Astrocyte of the spinal cord (primary cell): ENCODE measurements at regions not wholly inside any gene's neighbourhood (a gene's known extent, or its start where the extent isn't known, plus 50 kb on each side); places are given as distances from the start of the nearest gene placed in this dataset.

ENCODE experiments used
- DNase-seq: peaks from one replicate; pipeline ENCODE4 v3.0.0; 2011; ENCODE audit warnings: low read depth, low spot score
- H3K4me3 ChIP-seq: 2 replicates; pipeline ENCODE4 v1.5.1; 2011; ENCODE audit warnings: low read depth, mild to moderate bottlenecking, low read length, moderate library complexity
- in situ Hi-C: cut with HindIII; loops from 2 replicates; pipeline ENCODE4 v1.10.0; 2017; ENCODE audit warnings: low sequenced_read_pairs
- TF ChIP-seq, protein P1 (sequence below): IDR thresholded peaks from 2 replicates; pipeline ENCODE4 v1.5.1; 2012; ENCODE audit warnings: low read depth, mild to moderate bottlenecking, low read length, inconsistent platforms

DNA sequence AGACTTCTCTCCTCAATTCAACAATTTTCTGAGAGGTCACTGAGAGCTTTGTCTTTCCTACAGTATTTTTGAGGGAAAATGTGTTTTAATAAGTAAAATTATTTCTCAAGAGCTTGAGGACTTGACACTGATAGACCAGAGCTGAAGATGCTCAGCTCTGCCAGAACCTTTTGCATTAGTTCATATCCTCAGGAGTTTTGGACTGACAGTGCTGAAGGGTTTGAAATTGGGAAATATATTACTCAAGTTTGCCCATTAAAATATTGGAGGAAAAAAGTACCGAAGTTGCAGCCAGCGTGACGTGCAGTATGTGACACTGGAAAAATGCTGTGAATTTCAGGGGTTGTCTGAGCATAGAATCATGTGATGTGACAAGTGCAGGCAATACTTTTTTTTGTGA, 346.6 kb upstream of the DPYD start:
- TF ChIP-seq, protein P1, sequence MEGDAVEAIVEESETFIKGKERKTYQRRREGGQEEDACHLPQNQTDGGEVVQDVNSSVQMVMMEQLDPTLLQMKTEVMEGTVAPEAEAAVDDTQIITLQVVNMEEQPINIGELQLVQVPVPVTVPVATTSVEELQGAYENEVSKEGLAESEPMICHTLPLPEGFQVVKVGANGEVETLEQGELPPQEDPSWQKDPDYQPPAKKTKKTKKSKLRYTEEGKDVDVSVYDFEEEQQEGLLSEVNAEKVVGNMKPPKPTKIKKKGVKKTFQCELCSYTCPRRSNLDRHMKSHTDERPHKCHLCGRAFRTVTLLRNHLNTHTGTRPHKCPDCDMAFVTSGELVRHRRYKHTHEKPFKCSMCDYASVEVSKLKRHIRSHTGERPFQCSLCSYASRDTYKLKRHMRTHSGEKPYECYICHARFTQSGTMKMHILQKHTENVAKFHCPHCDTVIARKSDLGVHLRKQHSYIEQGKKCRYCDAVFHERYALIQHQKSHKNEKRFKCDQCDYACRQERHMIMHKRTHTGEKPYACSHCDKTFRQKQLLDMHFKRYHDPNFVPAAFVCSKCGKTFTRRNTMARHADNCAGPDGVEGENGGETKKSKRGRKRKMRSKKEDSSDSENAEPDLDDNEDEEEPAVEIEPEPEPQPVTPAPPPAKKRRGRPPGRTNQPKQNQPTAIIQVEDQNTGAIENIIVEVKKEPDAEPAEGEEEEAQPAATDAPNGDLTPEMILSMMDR, result no peak
- in situ Hi-C loops, result no loop called here

DNA sequence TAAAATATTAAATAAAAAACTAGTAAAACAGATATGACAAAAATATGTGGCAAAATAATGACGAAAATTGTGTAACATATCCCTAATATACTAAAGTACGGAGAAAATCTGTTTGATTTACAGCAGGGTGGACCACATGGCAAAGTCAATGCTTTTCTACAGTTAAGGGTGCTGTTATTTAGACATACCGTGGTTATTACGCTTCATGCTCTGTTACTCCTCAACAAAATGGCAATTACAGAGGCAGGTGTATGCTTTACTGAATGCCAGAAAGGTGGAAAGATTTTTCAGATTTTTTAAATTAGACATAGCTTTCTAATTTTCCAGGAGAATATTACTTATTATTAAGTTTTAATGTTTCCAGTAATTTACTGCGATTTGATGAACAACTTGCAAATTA, 343.9 kb upstream of the DPYD start:
- in situ Hi-C loops, result no loop called here
- TF ChIP-seq, protein P1, result no peak
- no peak for DNase-seq
- no peak overlapping the region for H3K4me3 ChIP-seq

More for the DNA sequence above, 346.6 kb upstream of the DPYD start:
- DNase-seq, result no peak
- H3K4me3 ChIP-seq, result no peak overlapping the region

DNA sequence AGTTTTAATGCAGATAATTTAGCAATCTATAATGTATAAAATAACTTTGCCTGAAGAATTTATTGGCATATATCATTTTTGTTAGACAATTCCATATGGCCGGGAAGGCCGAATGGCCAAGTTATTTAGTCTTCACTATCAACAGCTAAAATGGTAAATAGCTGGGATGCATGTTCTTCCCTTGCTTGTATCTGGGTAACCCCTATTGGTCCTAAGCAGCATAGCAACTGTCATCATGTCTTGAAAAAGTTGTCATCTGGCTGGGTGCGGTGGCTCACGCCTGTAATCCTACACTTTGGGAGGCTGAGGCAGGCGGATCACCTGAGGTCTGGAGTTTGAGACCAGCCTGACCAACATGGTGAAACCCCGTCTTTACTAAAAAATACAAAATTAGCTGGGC, 340.0 kb upstream of the DPYD start:
- TF ChIP-seq, protein P1, result no peak
- DNase-seq, result no peak
- in situ Hi-C loops, result no loop called here
- H3K4me3 ChIP-seq, result no peak overlapping the region

DNA sequence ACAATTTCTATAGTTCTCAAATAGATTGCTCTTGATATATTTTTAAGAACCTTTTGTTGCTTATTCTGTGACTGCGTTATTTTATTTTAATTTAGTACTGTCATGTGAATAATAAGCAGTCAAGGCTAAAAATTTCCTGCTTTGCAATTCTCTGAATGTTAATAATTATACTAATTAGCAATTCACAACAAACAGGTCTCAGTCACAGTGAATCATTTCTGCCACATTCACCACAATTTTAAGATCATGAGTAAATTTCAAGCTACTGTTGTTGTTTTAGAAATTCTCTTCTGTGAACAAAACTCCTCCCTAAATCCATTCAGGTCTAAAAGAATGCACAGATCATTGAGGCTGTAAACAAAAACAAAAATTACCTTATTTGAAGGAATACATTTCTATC, 339.6 kb upstream of the DPYD start:
- DNase-seq, result no peak
- TF ChIP-seq, protein P1, result no peak
- in situ Hi-C loops, result no loop called here
- H3K4me3 ChIP-seq, result no peak overlapping the region

DNA sequence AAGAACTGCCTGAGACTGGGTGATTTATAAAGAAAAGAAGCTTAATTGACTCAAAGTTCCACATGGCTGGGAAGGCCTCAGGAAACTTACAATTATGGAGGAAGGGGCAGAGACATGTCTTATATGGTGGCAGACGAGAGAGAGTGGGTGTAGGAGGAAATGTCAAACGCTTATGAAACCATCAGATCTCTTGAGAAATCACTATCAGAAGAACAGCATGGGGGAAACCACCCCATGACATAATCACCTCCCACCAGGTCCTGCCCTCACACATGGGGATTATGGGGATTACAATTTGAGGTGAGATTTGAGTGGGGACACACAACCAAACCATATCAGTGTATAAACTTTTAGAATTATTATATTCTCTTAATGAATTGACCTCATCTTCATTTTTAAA, 335.9 kb upstream of the DPYD start:
- in situ Hi-C loops, result no loop called here
- no peak overlapping the region for H3K4me3 ChIP-seq
- TF ChIP-seq, protein P1, result no peak
- DNase-seq, result no peak

DNA sequence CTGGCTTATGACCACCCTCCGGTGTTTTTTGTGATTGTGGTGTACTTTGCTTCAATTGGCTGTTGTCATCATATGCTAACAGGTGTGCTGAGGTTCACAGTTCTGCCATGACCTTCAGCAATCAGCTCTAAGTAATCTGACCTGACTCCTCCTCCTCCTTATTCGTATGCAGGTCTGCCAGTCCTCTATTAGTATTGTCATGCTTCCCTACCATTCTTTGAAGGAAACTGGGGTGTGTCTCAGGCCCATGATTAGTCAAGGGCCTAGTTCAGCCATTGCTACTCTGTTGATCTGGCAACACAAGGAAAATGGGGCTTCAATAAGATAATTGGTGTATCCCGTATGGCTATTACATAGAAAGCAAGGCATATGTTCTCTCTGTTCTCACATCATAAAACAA, 332.3 kb upstream of the DPYD start:
- in situ Hi-C loops, result no loop called here
- TF ChIP-seq, protein P1, result no peak
- H3K4me3 ChIP-seq, result no peak overlapping the region
- DNase-seq, result no peak

DNA sequence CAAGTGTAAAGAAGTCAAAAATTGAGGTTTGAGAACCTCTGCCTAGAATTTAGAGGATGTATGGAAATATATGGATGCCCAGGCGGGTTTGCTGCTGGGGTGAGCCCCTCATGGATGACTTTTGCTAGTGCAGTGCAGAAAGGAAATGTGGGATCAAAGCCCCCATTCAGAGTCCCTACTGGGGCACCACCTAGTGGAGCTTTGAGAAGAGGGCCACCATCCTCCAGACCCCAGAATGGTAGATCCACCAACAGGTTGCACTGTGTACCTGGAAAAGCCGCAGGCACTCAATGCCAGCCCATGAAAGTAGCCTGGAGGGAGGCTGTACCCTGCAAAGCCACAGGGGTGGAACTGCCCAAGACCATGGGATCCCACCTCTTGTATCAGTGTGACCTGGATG, 330.7 kb upstream of the DPYD start:
- DNase-seq, result no peak
- in situ Hi-C loops, result no loop called here
- TF ChIP-seq, protein P1, result no peak
- no peak overlapping the region for H3K4me3 ChIP-seq
